GM12873 (cell line): ENCODE measurements at regions not wholly inside any gene's neighbourhood (a gene's known extent, or its start where the extent isn't known, plus 50 kb on each side); places are given as distances from the start of the nearest gene placed in this dataset.
A peak's percentile ranks its signal among the peaks of the same experiment; 100 is the strongest.

Source experiments
- TF ChIP-seq, protein P1 (sequence below): IDR thresholded peaks from 2 replicates; pipeline ENCODE4 v1.5.1; 2012; ENCODE audit warnings: low read depth, mild to moderate bottlenecking, moderate library complexity, low read length, control low read depth; ENCODE audit not compliant: insufficient read depth; ENCODE audit errors: missing control alignments

DNA sequence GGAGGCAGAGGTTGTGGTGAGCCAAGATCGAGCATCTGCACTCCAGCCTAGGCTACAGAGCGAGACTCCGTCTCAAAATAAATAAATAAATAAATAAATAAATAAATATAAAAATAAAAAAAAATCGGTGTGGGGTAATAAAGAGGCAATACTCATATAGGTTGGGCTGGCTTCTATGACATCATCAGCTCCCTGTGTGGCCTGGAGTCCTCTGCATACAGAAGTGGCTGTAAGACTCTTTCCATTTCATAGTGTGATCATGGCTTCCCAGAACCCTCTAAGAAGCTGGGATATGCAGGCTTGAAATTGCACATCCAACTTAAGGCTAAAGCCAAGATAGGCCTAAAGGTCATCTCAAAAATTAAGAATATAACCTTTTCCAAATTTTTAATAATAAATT lies 101.6 kb downstream of the ZIC4 start:
- TF ChIP-seq, protein P1, sequence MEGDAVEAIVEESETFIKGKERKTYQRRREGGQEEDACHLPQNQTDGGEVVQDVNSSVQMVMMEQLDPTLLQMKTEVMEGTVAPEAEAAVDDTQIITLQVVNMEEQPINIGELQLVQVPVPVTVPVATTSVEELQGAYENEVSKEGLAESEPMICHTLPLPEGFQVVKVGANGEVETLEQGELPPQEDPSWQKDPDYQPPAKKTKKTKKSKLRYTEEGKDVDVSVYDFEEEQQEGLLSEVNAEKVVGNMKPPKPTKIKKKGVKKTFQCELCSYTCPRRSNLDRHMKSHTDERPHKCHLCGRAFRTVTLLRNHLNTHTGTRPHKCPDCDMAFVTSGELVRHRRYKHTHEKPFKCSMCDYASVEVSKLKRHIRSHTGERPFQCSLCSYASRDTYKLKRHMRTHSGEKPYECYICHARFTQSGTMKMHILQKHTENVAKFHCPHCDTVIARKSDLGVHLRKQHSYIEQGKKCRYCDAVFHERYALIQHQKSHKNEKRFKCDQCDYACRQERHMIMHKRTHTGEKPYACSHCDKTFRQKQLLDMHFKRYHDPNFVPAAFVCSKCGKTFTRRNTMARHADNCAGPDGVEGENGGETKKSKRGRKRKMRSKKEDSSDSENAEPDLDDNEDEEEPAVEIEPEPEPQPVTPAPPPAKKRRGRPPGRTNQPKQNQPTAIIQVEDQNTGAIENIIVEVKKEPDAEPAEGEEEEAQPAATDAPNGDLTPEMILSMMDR = no peak

DNA sequence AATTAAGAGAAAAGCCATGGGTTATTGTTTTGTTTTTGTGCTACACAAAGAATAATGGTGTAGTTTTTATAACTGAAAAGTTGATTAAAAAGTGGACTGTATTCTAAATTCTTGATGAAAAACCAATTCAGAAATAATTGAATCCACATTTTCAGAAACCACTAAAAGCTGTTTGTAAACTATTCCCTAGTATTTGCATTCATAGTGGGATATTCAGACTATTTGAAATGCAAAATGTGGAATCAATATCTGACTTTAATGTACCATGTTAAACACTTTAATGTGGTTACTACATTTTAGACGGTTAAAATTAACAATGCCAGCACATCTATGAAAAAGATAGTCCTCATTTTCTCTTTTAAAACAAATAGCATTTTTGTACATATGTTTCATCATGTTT lies 104.6 kb downstream of the ZIC4 start:
- TF ChIP-seq, protein P1 = no peak

DNA sequence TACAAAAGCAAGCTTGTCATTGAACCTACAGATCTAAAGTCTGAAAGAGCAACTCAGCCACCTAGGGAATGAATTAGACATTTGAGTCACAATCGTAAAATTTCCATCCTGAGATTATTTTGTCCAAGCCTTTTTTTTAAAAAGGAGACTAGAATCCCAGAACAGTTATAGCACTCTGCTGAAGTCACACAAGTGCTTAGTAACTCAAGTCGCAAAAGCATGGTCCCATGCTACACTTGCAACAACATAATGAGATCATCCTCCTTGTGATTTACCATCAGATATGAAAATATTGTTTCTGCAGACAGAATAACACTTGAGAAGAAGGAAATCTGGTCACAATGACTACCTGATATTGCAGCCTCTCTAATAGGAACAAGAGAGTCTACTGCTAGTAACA lies 106.7 kb downstream of the ZIC4 start:
- TF ChIP-seq, protein P1 = no peak

DNA sequence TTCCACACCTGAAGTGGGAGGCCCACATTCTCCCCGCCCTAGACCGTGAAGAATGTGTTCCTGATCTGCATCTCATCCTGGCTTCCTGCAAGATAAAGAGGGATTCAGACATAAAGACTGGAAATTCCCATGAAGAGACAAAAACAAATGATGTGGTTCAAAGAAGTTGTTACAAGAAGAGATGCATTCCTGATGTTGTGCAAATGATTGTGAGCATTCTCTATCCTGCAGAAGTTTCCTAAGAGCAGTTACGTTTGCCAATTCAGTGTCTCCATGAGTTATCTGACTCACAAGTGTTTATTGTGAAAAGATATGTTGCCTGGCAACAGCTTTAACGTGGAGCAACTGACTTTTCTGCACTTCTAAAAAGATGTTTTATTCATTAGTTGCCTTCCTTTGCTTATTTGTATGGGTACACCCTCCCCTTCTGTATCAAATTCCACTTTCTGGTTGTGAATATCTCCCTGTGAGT lies 107.8 kb downstream of the ZIC4 start:
- TF ChIP-seq, protein P1 = no peak

DNA sequence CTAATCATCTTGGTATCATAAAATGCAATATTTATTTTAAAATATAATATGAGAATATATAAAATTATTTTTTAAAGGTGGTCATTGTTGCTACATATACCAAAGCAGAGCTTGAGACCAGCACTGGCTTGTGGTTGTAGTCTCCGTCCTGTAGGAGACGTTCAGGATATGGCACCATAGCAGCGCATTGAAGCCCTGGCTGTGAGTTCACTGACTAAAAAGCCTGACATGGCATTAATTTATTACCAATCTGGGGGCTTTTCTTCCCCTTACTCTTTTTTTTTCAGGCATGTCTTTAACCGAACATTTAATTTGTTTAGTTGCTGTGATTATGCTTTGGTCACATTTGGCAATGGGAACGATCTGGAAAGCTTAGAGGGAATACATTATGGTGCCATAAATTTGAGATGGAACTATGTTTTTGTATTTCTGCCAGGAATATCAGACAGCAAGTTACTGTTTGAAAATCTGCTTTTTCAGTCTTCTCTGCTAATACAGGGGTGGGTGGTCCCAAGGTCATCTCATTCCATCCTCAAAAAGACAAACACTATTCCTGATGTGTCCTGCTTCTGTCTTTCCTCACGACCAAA lies 108.5 kb downstream of the ZIC4 start:
- TF ChIP-seq, protein P1 = no peak

DNA sequence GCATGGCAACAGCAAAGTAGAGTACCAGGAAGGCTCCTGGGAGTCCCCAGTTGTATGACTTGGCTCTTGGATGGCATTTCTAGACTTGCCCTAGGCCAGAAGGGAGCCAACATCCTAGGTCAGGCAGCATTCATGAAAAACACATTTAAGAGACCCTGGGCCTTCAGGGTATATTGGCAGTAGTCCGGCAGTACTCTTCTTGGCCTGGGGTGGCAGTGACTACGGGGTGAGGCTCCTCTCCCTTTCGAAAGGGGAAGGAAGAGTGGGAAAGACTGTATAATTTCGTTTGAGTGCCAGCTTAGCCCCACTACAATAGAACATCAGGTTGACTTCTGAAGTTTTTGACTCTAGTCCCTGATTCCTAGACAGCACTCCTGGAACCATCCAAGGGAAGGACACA lies 136.4 kb downstream of the ZIC4 start:
- TF ChIP-seq, protein P1 = peak; percentile 3

DNA sequence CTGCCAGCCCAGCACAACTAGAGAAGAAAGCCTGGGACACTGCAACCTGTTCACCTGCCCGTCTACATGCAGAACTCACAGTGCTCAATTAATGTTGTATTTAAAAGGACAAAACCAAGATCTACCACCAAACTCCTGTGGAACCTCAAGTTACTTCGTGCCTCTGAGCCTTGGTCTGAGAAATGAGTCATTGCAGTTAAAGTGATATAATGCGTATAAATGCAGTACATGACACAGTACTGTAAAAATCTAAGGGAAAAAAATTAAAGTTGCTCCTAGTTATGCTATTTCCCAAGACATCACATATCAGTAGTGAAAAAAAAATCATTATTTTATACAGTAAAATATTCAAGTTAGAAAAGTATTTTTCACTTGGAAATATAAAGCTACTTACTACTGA lies 138.9 kb downstream of the ZIC4 start:
- TF ChIP-seq, protein P1 = no peak
